22Rv1 (cell line): ENCODE measurements at regions not wholly inside any gene's neighbourhood (a gene's known extent, or its start where the extent isn't known, plus 50 kb on each side); places are given as distances from the start of the nearest gene placed in this dataset.

Experiments
- CTCF ChIP-seq: fragments of 450-650 bp; IDR thresholded peaks from 2 replicates; pipeline ENCODE4 v1.5.1; 2017; ENCODE audit warnings: mild to moderate bottlenecking
- ZFX ChIP-seq: fragments of 450-650 bp; IDR thresholded peaks from 2 replicates; pipeline ENCODE4 v1.6.1; 2017; ENCODE audit warnings: antibody characterized with exemption, borderline replicate concordance

GRCh38 chr18:10286580-10287150 lies 167.8 kb upstream of the APCDD1 start:
- TF ChIP-seq CTCF (no peak), ZFX (no peak)
